Forelimb muscle (tissue), 1 donor: ENCODE measurements at regions not wholly inside any gene's neighbourhood (a gene's known extent, or its start where the extent isn't known, plus 50 kb on each side); places are given as distances from the start of the nearest gene placed in this dataset.
A peak's percentile ranks its signal among the peaks of the same experiment; 100 is the strongest.

ENCODE experiments used
- DNase-seq: peaks from one replicate; pipeline ENCODE4 v3.0.0-alpha.2; 2013; ENCODE audit warnings: low read depth

DNA sequence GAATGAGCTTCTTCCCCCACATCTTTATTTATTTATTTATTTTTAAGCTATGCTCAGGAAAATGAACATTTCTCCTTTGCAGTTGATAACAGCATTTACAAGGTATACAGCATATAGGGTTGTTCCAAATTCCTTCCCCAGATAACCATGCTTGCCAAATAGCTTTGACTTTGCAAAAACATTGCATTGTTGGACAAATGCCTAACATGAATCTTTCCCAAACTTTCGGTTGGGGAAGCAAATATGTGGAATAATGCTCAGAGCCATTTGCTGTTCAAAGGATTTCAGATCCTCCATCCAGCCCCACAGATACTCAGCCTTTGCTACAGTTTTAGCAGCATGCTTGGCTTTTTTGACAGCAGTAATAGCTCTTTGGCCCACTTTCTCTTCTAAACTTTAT, 127.2 kb upstream of the AGA start:
- DNase-seq: peak; percentile 17

GRCh38 chr4:177573507-177573906, 131.3 kb upstream of the AGA start:
- DNase-seq: no peak

DNA sequence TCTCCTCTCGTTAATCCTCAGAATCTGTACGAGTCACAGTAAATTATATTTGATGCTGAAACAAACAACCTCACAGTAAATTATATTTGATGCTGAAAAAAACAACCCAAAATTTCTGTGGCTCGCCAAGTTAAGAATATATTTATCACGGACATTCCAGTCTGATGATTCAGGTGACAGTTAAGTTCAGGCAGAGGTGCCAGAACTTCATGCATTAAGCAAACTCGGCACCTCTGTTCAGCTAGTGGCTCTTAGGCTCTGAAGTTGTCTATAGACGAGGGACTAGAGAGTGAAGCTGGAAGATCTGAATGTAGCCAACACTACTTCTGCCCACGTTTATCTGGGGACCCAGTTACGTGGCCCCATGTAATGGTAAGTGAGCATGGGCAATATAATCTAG, 132.2 kb upstream of the AGA start:
- no peak for DNase-seq

GRCh38 chr4:177579649-177580048, 137.4 kb upstream of the AGA start:
- no peak for DNase-seq

DNA sequence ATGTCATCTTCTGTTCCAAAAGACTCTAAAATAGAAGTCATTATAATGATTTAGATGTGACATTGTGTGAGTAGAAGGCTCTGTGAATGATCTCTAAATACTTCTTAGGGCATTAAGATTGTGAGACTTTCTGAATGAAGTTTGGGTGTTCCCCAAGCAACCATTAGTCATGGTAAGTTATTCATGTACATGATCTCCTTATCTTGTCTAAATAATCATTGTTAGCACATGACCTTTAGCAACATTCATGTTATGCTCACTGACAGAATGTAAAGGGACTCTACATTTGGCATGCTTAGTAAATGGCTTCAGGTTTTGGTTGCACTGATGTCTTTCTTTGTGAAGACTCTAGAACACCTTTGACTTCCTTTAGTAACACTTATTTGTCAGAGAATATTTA, 140.8 kb upstream of the AGA start:
- DNase-seq: no peak

DNA sequence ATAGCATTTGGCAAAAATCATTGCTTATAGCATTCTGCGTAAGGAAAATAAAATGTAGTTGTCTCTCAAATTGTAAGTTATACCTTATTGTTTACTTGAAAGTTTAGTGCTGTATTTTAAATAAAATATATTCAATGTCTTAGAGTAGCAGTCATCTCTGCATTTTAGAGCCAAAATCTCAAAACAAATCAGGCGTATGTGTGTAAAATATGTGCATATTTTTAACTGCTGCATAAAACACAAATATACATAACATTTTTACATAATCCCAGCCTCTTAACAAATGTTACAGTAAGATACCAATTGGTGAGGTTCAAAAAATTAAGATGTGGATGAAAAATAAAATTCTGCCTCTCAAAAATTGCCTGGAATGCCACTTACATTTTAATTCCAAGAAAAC, 145.8 kb upstream of the AGA start:
- no peak for DNase-seq

DNA sequence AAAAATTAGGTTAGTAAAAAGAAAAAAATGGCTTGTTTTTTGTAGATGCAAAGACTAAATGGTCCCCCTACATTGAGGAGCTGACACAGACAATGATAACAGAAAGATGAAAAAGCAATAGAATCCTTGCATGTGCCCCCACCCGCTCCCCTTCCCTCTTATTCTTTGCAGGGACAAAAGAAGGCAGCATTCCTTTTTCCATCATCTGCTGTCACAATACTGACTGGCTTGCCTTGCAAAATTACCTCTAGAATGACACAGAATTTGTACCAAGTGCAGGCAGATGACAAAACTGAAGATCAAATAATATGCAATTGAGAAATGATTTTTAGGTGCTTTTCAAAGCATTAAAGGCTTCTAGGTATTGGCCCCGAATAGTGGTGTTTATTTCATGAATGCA, 153.1 kb upstream of the AGA start:
- DNase-seq: no peak

DNA sequence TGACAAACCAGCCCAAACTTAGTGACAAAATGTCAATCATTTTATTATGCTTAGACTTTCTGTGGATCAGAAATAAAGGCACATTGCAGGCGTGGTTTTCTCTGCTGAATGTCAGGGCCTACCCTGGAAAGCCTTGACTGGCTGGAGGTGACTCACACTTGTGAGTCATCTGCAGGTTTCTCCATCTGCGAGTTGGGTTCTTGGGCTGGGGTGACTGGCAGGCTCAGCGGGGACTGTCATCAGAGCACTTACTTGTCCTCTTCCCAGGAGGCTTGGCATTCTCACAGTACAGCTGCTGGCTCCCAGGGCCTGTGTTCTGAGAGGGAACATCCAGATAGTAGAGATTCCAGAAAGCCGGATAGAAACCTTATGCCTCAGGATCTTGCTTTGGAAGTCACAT, 153.8 kb upstream of the AGA start:
- no peak for DNase-seq

DNA sequence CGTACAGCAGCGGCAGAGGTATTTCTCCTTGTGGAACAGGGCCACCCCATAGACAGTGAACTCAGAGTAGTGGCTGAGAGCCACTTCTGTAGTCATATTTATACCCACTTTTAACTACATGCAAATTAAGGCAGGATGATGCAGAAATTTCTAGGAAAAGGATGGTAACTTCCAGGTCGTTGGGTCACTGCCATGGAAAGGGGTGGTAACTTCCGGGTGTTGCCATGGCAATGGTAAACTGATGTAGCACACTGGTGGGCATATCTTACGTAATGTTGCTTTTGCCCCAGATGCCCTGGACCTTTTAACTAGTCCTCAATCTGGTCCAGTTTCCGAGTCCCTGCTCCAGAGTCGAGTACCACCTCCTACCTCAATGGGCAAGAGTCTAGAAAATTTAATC, 154.8 kb upstream of the AGA start:
- no peak for DNase-seq

DNA sequence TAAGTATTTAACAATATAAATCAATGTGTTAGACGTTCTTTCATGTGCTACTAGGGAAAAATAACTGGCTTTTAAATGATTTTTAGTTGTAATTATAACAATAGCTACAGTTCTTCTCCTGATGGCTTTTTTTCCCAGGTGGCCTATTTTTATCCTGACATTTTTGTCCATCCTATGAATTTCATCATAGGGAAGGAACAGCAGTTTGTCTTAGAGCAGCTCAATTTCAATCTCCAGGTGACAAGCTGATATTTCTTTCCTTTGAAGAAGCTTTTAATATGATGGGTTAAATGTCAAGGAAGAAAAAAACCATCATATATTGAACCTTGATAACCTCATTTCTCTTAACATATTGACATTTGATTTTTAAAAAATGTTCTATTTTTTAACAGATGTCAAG, 163.0 kb upstream of the AGA start:
- DNase-seq: no peak

- no peak for DNase-seq
These were observed 164.9 kb upstream of the AGA start for GRCh38 chr4:177607111-177607573.

- no peak for DNase-seq
These were observed 169.9 kb upstream of the AGA start for GRCh38 chr4:177611974-177612664.

- DNase-seq: no peak
These were observed 170.4 kb upstream of the AGA start for GRCh38 chr4:177612684-177613083.

- DNase-seq: no peak
These were observed 190.2 kb upstream of the AGA start for GRCh38 chr4:177632481-177632880.

DNA sequence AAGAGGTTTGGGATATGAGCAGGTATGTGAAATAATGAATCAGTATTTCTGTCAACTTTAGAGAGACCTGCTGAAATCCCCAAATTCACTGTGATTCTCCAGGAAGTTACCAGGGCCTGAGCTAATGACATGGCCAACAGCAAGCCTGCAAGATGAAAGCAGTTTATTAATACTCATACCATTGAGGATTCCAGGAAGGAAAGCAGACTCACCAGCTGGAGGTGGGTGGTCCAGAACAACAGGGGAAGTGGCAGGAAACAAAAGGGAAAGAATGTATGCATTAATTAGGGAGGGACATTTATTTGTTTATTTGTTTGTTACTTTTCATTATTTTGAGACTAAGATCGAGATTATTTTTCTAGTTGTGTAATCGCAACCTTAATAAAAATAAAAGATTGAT, 196.6 kb upstream of the AGA start:
- no peak for DNase-seq

- DNase-seq: no peak
These were observed 198.6 kb upstream of the AGA start for GRCh38 chr4:177640864-177641263.

DNA sequence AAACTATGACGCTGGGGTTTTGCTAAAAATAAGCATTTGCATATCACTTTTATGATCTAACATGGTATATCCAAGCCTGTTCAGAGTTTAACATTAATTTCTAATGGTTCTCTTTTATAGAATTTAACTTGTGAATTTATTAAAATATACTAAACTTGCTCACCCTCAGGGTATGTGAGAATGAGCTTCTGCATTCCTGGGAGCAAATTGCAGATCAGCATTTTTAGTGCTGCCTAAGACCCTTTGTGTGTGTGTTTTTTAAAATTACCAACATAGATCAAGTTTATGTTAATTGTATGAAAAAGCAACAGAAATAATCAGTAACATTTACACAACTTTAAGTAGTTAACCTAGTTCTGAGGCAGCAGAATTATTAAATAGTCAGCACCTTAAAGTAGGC, 218.0 kb upstream of the AGA start:
- DNase-seq: no peak

GRCh38 chr4:177667687-177668086, 225.4 kb upstream of the AGA start:
- no peak for DNase-seq

DNA sequence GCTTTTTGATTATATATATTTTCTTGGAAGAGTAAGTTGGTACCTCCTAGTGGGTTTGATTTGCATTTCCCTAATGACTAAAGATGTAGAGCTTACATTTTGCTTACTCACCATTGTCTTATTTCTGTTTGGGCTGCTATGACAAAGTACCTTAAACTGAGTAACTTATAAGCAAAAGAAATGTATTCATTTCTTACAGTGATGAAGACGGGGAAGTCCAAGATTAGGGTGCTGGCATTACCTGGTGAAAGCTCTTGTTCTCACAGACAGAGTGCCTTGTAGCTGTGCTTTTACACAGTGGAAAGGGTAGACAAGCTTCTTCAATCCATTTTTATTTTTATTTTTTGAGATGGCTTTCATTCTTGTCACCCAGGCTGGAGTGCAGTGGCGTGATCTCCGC, 229.2 kb upstream of the AGA start:
- DNase-seq: no peak

GRCh38 chr4:177671845-177672244, 229.6 kb upstream of the AGA start:
- DNase-seq: no peak

- no peak for DNase-seq
These were observed 231.8 kb upstream of the AGA start for GRCh38 chr4:177673985-177674489.

DNA sequence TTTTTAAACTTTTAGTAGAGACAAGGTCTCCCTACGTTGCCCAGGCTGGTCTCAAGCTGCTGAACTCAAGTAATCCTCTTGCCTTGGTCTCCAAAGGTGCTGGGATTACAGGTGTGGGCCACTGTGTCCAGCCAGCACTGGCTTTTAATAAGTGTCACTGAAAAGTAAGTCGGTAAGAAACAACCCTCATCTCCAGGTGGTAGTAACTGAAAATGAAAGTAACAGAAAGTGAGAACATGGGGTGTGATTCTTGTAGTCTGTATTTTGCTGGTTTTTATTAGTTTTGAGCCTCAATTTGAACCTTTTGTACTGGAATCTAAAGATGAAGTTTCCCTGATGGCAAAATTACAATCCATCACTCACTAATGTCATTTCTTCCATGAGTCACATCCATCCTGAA, 238.1 kb upstream of the AGA start:
- DNase-seq: no peak

GRCh38 chr4:177681902-177682301, 239.7 kb upstream of the AGA start:
- DNase-seq: no peak

- DNase-seq: no peak
These were observed 244.9 kb upstream of the AGA start for GRCh38 chr4:177687117-177687516.
